Non-pigmented ciliary epithelial cell (primary cell): ENCODE measurements at regions not wholly inside any gene's neighbourhood (a gene's known extent, or its start where the extent isn't known, plus 50 kb on each side); places are given as distances from the start of the nearest gene placed in this dataset.

Experiments used
- DNase-seq: peaks from one replicate; pipeline ENCODE4 v3.0.0-alpha.2; 2010; ENCODE audit warnings: low read depth

DNA sequence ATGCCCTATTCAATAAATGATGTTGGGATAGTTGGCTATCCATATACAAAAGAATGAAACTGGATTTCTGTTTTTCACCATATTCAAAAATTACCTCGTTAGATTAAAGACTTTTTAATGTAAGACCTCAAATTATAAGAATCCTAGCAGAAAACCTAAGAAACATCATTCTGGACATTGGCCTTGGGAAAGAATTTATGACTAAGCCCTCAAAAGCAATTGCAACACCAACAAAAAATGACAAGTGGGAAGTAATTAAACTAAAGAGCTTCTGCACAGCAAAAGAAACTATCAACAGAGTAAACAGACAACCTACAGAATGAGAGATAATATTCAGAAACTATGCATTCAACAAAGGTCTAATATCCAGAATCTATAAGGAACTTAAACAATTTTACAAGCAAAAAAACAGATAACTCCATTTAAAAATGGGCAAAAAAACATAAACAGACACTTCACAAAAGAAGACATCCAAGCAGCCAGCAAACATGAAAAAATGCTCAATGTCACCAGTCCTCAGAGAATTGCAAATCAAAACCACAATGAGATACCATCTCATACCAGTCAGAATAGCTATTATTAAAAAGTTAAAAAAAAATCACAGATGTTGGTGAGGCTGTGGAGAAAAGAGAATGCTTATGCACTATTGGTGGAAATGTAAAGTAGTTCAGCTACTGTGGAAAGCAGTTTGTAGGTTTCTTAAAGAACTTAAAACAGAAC is 309.8 kb downstream of the AHR start:
- no peak for DNase-seq

DNA sequence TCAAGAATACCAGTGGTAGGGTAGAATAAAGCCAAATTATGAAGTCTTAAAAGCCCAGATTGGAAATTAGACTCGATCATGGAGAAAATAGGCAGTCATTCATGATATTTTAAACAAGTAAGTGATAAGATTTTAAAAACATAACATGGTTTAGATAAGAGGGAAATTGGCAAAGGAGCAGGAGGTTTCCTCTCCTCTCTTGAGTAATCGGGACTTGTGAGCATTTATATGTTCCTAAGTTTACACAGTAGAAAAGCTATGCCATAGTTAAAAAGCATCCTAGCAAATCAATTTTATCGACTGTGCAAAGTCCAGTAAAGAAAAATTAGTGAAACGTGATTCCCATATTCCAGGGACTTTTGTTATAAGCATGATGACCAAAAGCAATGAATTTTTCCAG is 313.2 kb downstream of the AHR start:
- DNase-seq = no peak

- no peak for DNase-seq
These were observed 315.0 kb downstream of the AHR start for GRCh38 chr7:17613338-17614041.

DNA sequence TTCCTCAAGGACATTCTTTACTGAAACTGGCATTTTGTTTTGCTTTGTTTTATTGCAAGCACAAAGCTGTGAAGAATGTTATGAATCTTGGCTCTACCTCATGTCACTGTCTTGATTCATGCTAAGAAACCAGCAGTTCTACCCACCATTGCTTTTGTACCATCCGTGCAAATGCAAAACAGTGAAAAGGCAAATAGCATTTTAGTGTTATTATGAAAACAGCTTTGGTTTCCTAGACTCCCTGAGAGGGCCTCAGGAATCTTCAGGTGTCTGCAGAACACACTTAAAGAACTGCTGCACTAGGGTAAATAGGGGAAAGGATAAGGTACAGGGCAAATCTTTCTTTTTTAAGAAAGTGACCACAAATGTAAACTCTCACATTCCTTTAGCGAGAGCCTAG is 318.9 kb downstream of the AHR start:
- DNase-seq = no peak

DNA sequence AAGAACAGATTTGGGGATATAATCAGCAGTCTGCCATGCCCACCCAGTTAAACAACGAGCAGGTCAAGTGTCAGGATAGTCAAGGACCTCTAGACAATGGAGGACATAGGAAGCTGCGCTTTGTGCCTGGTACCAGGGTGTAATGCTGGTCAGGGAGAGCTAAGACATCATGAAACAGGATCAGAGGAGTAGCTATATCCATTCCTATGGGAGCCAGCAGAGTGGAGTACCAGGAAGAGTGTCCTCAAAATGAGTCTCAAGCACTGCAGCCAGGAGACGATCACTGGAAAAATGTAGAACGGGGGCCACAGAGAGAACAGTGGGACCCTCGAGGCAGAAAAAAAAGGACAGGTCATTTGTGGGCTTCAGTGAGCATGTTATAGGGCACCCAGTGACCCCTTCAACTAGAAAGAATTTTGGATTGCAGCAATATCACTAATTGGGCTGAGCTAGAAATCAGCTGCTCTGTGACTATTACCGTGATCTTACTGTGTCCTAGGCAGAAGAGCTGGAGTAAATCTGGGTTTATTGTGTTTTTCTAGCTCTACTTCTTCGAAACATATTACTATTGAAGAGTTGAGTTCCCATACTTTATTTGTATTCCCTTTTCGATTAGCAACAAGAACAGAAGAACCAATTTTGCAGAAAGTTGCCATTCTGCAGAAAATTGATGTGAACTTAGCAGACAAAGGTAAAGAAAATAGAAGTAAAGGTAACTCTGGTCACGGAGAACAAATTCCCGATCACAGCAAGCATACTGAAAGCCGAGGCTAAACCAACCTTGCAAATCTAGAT is 319.6 kb downstream of the AHR start:
- no peak for DNase-seq

DNA sequence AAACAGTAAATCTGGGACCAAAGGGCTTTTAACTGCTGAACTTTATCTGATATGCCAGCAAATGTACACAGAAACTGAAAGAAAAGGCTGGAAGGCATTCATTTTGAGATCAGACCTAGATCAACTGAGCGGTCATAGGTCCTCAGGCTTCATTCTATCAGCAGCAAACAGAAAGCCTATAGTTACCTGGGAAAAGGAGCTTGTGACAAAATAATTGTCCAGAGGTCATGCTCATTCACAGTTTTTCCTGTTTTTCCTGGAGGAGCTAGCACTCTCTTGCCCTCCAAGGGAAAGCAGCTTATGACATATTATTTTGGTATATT is 320.2 kb downstream of the AHR start:
- DNase-seq = no peak

- DNase-seq = no peak
These were observed 320.9 kb downstream of the AHR start for GRCh38 chr7:17619196-17619818.

DNA sequence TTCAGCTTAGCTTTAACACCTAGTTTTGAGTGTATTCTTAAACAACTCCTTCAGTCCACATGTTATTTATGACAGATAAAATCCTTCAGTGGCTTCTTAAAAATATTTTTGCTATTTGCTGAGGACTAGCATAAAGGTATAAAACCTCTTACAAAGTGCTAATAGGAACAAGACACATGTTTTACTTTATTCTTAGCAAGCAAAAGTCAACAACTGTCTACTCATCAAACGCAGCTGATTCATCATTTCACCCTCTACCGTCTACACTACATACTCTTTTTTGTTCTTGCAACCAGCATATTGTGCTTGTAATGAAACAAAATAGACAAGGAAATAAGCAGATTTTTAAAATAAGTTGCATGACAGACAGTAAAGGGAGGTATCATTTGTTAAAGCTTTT is 319.7 kb downstream of the SNX13 start:
- DNase-seq = no peak

DNA sequence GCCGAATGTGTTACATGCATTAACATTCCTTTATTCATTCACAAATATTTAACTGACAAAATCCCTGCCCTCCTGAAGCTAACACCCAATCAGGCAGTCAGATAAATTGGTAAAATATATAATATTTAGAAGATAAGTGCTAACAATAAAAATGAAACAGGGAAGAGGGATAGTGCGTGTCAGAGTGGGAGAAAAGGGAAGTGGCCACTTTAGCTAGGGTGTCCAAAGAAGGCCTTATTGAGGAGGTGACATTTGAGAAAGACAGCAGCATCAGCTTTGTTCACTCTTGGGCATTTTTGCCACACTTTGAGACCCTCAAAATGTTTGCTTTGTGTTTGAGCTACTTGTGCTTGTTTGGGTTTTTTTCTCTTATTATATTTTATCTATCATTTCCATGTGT is 317.8 kb downstream of the SNX13 start:
- no peak for DNase-seq

DNA sequence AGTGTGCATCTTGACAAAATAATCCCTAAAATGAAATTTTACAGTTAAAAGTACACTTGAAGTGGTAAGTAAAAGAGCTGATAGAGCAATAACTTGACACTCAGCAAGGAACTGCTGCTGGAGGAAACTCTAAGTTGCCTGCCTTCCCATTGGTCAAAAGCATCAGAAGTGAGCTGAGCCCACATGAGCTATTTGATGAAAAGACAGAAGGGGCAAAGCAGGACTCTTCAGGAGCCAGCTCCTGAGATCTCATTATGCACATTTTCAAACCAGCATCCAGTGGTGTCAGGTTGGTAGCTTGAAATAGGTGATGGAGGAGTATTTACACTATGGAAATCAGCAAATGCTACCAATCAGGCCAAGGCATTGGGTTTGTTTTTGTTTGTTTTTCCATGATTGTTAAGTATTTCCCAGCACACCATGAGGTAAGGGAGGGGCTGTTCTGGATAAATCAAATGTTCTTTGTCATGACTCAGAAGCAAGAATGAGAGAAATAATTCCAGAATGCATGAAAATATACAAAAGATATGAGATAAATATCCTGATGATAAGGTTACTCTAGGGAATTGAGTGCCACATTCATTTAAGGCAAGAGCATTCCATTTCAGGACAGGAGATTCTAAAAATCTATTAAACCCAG is 316.6 kb downstream of the SNX13 start:
- DNase-seq = no peak

GRCh38 chr7:17624379-17624778 is 315.9 kb downstream of the SNX13 start:
- no peak for DNase-seq

- peak; percentile 86 for DNase-seq
These were observed 315.3 kb downstream of the SNX13 start for GRCh38 chr7:17625043-17625442.

- no peak for DNase-seq
These were observed 314.1 kb downstream of the SNX13 start for GRCh38 chr7:17626235-17626634.

DNA sequence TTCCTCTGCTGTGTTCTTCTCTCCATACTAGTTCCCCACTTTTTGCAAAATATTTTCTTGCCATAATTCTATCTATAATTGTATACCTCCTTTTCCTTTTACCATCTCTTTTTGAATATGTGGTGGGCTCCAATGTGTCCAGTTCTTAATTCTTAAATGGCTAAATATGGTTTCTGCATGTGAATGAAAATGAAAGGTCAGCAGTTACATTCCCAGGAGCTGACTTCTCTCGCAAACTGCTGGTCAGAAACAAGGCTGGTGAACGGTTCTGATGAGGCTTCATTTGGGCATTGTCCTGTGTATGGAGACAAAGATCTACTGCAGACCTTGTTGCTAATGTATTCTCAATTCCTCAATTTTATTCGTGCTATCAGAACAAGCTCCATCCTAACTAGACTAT is 309.2 kb downstream of the SNX13 start:
- no peak for DNase-seq

DNA sequence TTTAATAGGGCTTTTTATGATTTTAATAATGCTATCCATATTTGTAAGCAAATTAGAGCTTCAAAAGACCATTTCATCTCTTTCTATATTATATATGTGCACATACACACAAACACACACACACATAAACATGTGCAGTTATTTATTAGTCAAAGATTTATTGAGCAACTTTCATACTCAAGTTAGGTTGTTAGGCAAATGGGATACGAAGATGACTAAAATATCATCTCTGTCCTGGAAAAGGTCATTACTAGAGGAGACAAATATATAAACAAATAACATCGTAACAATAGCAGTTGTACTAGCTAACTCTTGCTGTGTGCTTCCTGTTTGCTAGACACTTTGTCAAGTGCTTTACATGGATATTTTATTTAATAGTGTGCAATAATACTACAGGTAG is 307.9 kb downstream of the SNX13 start:
- no peak for DNase-seq

DNA sequence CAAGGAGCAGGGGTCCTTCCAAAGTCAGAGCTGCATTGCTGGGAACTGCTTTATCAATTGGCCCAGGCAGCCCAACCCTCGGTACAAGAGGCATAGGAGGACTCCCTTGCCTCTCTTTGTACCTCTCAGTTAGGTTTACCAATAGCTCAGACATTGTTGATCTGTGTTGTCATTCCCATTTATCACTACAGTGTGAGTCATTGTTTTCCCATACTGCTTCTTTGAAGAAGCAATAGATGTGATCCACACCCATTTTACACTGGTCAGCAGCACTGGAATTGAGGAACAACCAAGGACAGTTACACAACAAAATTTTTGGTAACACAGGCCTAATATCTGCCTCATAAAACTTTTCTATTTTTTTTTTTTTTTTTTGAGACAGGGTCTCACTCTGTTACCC is 307.2 kb downstream of the SNX13 start:
- no peak for DNase-seq

- no peak for DNase-seq
These were observed 301.6 kb downstream of the SNX13 start for GRCh38 chr7:17638727-17639126.

- no peak for DNase-seq
These were observed 299.4 kb downstream of the SNX13 start for GRCh38 chr7:17640730-17641377.

DNA sequence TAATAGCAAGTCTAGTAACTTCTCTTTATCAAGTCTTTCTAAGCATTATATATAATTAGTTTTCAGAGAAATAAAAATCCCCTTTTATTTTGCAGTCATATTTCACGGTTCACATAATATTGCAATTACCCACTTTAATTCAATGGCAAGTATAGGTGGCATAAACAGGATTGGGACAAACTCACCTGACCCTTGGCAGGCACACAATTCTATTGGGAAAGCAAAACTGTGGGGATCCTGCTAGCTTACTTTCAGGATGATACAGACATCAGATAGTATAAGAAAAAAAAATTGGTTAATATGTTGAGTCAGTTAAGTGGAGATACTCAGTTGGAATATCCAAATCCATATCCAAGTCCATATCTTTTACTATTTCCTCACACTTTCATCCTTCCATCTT is 294.8 kb downstream of the SNX13 start:
- no peak for DNase-seq

- DNase-seq = no peak
These were observed 293.9 kb downstream of the SNX13 start for GRCh38 chr7:17646253-17646956.

- no peak for DNase-seq
These were observed 289.0 kb downstream of the SNX13 start for GRCh38 chr7:17651341-17651740.
